Ishikawa (cell line): ENCODE measurements at regions not wholly inside any gene's neighbourhood (a gene's known extent, or its start where the extent isn't known, plus 50 kb on each side); places are given as distances from the start of the nearest gene placed in this dataset.
A peak's percentile ranks its signal among the peaks of the same experiment; 100 is the strongest.

ENCODE experiments used
- CREB1 ChIP-seq: IDR thresholded peaks from 2 replicates; pipeline ENCODE4 v1.6.1; 2012; ENCODE audit warnings: low read depth
- EGR1 ChIP-seq: IDR thresholded peaks from 2 replicates; pipeline ENCODE4 v1.6.1; 2012
- EP300 ChIP-seq: IDR thresholded peaks from 2 replicates; pipeline ENCODE4 v1.6.1; 2012; ENCODE audit warnings: borderline replicate concordance
- MAX ChIP-seq: IDR thresholded peaks from 2 replicates; pipeline ENCODE4 v1.6.1; 2012
- RAD21 ChIP-seq: IDR thresholded peaks from 2 replicates; pipeline ENCODE4 v1.6.1; 2012; ENCODE audit warnings: low read depth
- REST ChIP-seq: IDR thresholded peaks from 2 replicates; pipeline ENCODE4 v1.6.1; 2012; ENCODE audit warnings: low read depth, mild to moderate bottlenecking
- TAF1 ChIP-seq: IDR thresholded peaks from 2 replicates; pipeline ENCODE4 v1.6.1; 2012; ENCODE audit warnings: low read depth, mild to moderate bottlenecking
- TEAD4 ChIP-seq: IDR thresholded peaks from 2 replicates; pipeline ENCODE4 v1.6.1; 2012
- YY1 ChIP-seq: IDR thresholded peaks from 2 replicates; pipeline ENCODE4 v1.6.1; 2012; ENCODE audit warnings: low read depth

DNA sequence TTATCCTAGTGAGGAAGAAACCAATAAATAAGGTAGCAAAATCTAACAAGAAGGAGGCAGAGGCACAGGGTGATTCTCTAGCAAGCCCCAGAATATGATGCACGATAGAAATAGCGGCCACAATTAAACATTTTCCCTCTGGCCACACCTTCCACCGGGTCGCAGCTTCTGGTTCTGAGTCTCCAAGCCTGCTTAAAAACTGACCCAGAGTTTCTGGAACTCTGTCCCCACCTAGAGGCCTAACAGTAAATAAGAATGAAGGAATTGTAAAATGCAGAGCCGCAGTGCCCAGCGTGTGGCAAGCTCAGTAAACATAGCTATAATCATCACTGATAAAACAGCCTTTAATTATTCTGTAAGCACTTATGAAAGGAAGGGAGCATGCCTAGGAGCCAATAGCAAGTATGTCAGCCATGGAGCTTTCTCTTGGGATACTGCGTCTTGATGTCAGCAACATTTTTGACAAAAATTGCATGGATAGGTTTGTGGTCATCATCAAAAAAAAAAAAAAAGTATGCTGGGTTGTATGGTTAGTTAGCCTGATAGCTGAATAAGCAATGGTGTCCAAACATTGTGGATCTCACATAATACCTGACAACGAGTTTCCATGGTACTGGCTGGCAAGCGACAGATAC is 465.5 kb downstream of the DNAH5 start:
- TF ChIP-seq REST: no peak
- TF ChIP-seq TEAD4: no peak
- TF ChIP-seq EGR1: no peak
- no peak for TF ChIP-seq YY1
- TF ChIP-seq TAF1: no peak
- TF ChIP-seq EP300: no peak
- peak; percentile 80 for TF ChIP-seq RAD21
- no peak for TF ChIP-seq MAX
- no peak for TF ChIP-seq CREB1
